ENCODE measurements at regions not wholly inside any gene's neighbourhood (a gene's known extent, or its start where the extent isn't known, plus 50 kb on each side); places are given as distances from the start of the nearest gene placed in this dataset.

GRCh38 chr4:44038811-44039210 lies 409.8 kb downstream of the KCTD8 start (continued):
- TF ChIP-seq PRDM4 (CRISPR knock-in tag; IDR thresholded peaks at IDR 0.05; ENCODE audit: borderline replicate concordance), result no peak

GRCh38 chr4:44046491-44046890 lies 402.1 kb downstream of the KCTD8 start:
- 11% methylated on average over 4 of the region's 4 CpGs for WGBS (ENCODE audit: low lambda C conversion rate)
- DNase-seq (ENCODE audit: low spot score) (no peak), ATAC-seq (no peak), FAIRE-seq (no peak)
- Histone ChIP-seq H3K27me3 (ENCODE audit: control insufficient read depth in 1 of 2, insufficient read depth in 2 of 2, low read length in 2 of 2) (no peaks in the 10 kb centered on the region), H3K36me3 (replicated peaks in 1 of 2; ENCODE audit: control insufficient read depth in 1 of 2, insufficient read depth in 2 of 2, low read length in 2 of 2) (no peaks in the 10 kb centered on the region), H3K9me3 (ENCODE audit: low read length) (peaks cover 19% of the 10 kb centered on the region), H2AFZ (ENCODE audit: low read length) (no peak overlapping the region), H3K4me2 (ENCODE audit: low read depth, low read length) (no peak overlapping the region), H3K27ac (ENCODE audit: extremely low read length, insufficient read depth, low read length) (no peak overlapping the region), H3K79me2 (ENCODE audit: insufficient read depth, low read length) (no peaks in the 10 kb centered on the region), H3K4me1 (ENCODE audit: insufficient read depth, low read length) (no peaks in the 10 kb centered on the region), H3K4me3 (replicated peaks in 1 of 3; ENCODE audit: insufficient read depth in 1 of 3, low read depth in 2 of 3, low read length in 3 of 3) (no peak overlapping the region), H3K9ac (ENCODE audit: insufficient read depth, low read depth, low read length) (no peak overlapping the region), H4K20me1 (ENCODE audit: insufficient read depth, low read length) (no peaks in the 10 kb centered on the region)
- ChIA-PET POLR2A (no interaction called here), CTCF (ENCODE audit: low intra/inter-chr PET ratio, low total read pairs) (no interaction called here)
- intact Hi-C loops (cut with micrococcal nuclease; ENCODE audit: unreplicated experiment) (no loop called here), in situ Hi-C loops (cut with HindIII; ENCODE audit: extremely low pct_ligation_motif_present, low pct_unique_long_range_greater_than_20kb) (no loop called here)
- BruUV-seq (replicated peaks), result no TSS peak
- TF ChIP-seq XBP1 (CRISPR knock-in tag; IDR thresholded peaks at IDR 0.05), result no peak
- no peak for TF ChIP-seq GATA4 (IDR thresholded peaks at IDR 0.05; ENCODE audit: borderline replicate concordance, low read depth)
- no peak for TF ChIP-seq ZNF644 (CRISPR knock-in tag; IDR thresholded peaks at IDR 0.05; ENCODE audit: low read depth)
- TF ChIP-seq IRF2 (CRISPR knock-in tag; IDR thresholded peaks at IDR 0.05), result no peak

- POLR2A ChIA-PET, result no interaction called here
- Histone ChIP-seq H3K79me2 (ENCODE audit: insufficient read depth, low read length) (no peaks in the 10 kb centered on the region), H3K9me3 (ENCODE audit: low read length) (peaks cover 43% of the 10 kb centered on the region), H3K27ac (ENCODE audit: extremely low read length, insufficient read depth, low read length) (no peak overlapping the region), H3K4me1 (ENCODE audit: insufficient read depth, low read length) (no peaks in the 10 kb centered on the region), H2AFZ (ENCODE audit: low read length) (no peak overlapping the region), H3K9ac (ENCODE audit: insufficient read depth, low read depth, low read length) (no peak overlapping the region), H3K27me3 (ENCODE audit: control insufficient read depth in 1 of 2, insufficient read depth in 2 of 2, low read length in 2 of 2) (no peaks in the 10 kb centered on the region), H4K20me1 (ENCODE audit: insufficient read depth, low read length) (no peaks in the 10 kb centered on the region), H3K36me3 (replicated peaks in 1 of 2; ENCODE audit: control insufficient read depth in 1 of 2, insufficient read depth in 2 of 2, low read length in 2 of 2) (no peaks in the 10 kb centered on the region), H3K4me2 (ENCODE audit: low read depth, low read length) (no peak overlapping the region), H3K4me3 (replicated peaks in 1 of 3; ENCODE audit: insufficient read depth in 1 of 3, low read depth in 2 of 3, low read length in 3 of 3) (no peak overlapping the region)
- in situ Hi-C loops (cut with HindIII; ENCODE audit: extremely low pct_ligation_motif_present, low pct_unique_long_range_greater_than_20kb) (no loop called here), intact Hi-C loops (cut with micrococcal nuclease; ENCODE audit: unreplicated experiment) (no loop called here)
- WGBS (ENCODE audit: low lambda C conversion rate), result 13% methylated on average over 6 of the region's 6 CpGs
- TF ChIP-seq ZBTB7A (CRISPR knock-in tag; IDR thresholded peaks at IDR 0.05) (no peak), ZC3H4 (CRISPR knock-in tag; IDR thresholded peaks at IDR 0.05; ENCODE audit: borderline replicate concordance) (no peak), ZNF724P (CRISPR knock-in tag; IDR thresholded peaks at IDR 0.05; ENCODE audit: borderline replicate concordance) (no peak), SNAPC4 (CRISPR knock-in tag; IDR thresholded peaks at IDR 0.05) (no peak)
- CTCF ChIA-PET (ENCODE audit: low intra/inter-chr PET ratio, low total read pairs), result no interaction called here
- no peak for ATAC-seq
- BruUV-seq (replicated peaks), result no TSS peak
- no peak for DNase-seq (ENCODE audit: low spot score)
- no peak for FAIRE-seq
Measured at GRCh38 chr4:44056721-44057151, 391.9 kb downstream of the KCTD8 start.

Data from HepG2 (cell line).